A204.1 (cell line): ENCODE measurements at regions not wholly inside any gene's neighbourhood (a gene's known extent, or its start where the extent isn't known, plus 50 kb on each side); places are given as distances from the start of the nearest gene placed in this dataset.
"Not testable (repeated sequence)": the region's sequence is repeated elsewhere in the genome, so short reads cannot be mapped to it uniquely, and the experiment has no call there.

ENCODE experiments used
- FAIRE-seq: peaks from 2 replicates; lab custom pipeline; 2012; peaks lifted over from hg19 to GRCh38; lab: Jason Lieb, UNC

- no peak for FAIRE-seq
These were observed 710.7 kb upstream of the TBX3 start for GRCh38 chr12:115394496-115395220.

GRCh38 chr12:115388139-115388538, 704.2 kb upstream of the TBX3 start:
- no peak for FAIRE-seq

GRCh38 chr12:115387467-115387901, 703.5 kb upstream of the TBX3 start:
- FAIRE-seq, result no peak

GRCh38 chr12:115386946-115387345, 703.0 kb upstream of the TBX3 start:
- no peak for FAIRE-seq

- FAIRE-seq, result no peak
These were observed 701.2 kb upstream of the TBX3 start for GRCh38 chr12:115385141-115385540.

GRCh38 chr12:115384391-115384790, 700.4 kb upstream of the TBX3 start:
- FAIRE-seq, result no peak

GRCh38 chr12:115383668-115384067, 699.7 kb upstream of the TBX3 start:
- FAIRE-seq, result no peak

- no peak for FAIRE-seq
These were observed 698.7 kb upstream of the TBX3 start for GRCh38 chr12:115382681-115383080.

- no peak for FAIRE-seq
These were observed 696.7 kb upstream of the TBX3 start for GRCh38 chr12:115380546-115381120.

- FAIRE-seq, result no peak
These were observed 694.3 kb upstream of the TBX3 start for GRCh38 chr12:115378291-115378690.

- FAIRE-seq, result no peak
These were observed 693.8 kb upstream of the TBX3 start for GRCh38 chr12:115377779-115378178.

- FAIRE-seq, result no peak
These were observed 693.3 kb upstream of the TBX3 start for GRCh38 chr12:115377230-115377629.

GRCh38 chr12:115375186-115375991, 691.4 kb upstream of the TBX3 start:
- FAIRE-seq, result no peak

- no peak for FAIRE-seq
These were observed 690.7 kb upstream of the TBX3 start for GRCh38 chr12:115374480-115375185.

GRCh38 chr12:115371711-115372110, 687.7 kb upstream of the TBX3 start:
- no peak for FAIRE-seq

GRCh38 chr12:115370650-115371049, 686.7 kb upstream of the TBX3 start:
- FAIRE-seq, result no peak

- FAIRE-seq, result no peak
These were observed 686.2 kb upstream of the TBX3 start for GRCh38 chr12:115370207-115370606.

GRCh38 chr12:115366277-115366676, 682.3 kb upstream of the TBX3 start:
- not testable (repeated sequence) for FAIRE-seq

GRCh38 chr12:115365765-115366164, 681.8 kb upstream of the TBX3 start:
- not testable (repeated sequence) for FAIRE-seq

GRCh38 chr12:115364921-115365320, 680.9 kb upstream of the TBX3 start:
- FAIRE-seq, result no peak

GRCh38 chr12:115362339-115362976, 678.5 kb upstream of the TBX3 start:
- FAIRE-seq, result no peak

GRCh38 chr12:115357681-115358080, 673.7 kb upstream of the TBX3 start:
- FAIRE-seq, result no peak
